NCI-H2107 treated with DMSO at 0.1 percent for 48 hours (cell line): ENCODE measurements at regions not wholly inside any gene's neighbourhood (a gene's known extent, or its start where the extent isn't known, plus 50 kb on each side); places are given as distances from the start of the nearest gene placed in this dataset.

ENCODE experiments used
- DNase-seq: peaks from one replicate; lab custom pipeline; 2025; ENCODE audit not compliant: unreplicated experiment; lab: John Stamatoyannopoulos, UW

GRCh38 chr2:237150186-237150585 lies 64.5 kb downstream of the COPS8 start:
- DNase-seq: no peak

GRCh38 chr2:237150831-237151375 lies 65.2 kb downstream of the COPS8 start:
- peak; percentile 32 for DNase-seq

GRCh38 chr2:237152361-237152760 lies 66.7 kb downstream of the COPS8 start:
- no peak for DNase-seq

- DNase-seq: no peak
These were observed 67.5 kb downstream of the COPS8 start for GRCh38 chr2:237153181-237153580.

- DNase-seq: peak; percentile 25
These were observed 68.5 kb downstream of the COPS8 start for GRCh38 chr2:237154082-237154638.

- no peak for DNase-seq
These were observed 69.5 kb downstream of the COPS8 start for GRCh38 chr2:237154884-237155851.

GRCh38 chr2:237156031-237156856 lies 70.6 kb downstream of the COPS8 start:
- no peak for DNase-seq

- DNase-seq: no peak
These were observed 71.4 kb downstream of the COPS8 start for GRCh38 chr2:237156857-237157779.

- no peak for DNase-seq
These were observed 72.1 kb downstream of the COPS8 start for GRCh38 chr2:237157780-237158102.

GRCh38 chr2:237158194-237158593 lies 72.5 kb downstream of the COPS8 start:
- DNase-seq: no peak

- no peak for DNase-seq
These were observed 73.6 kb downstream of the COPS8 start for GRCh38 chr2:237159006-237159911.

- DNase-seq: no peak
These were observed 74.7 kb downstream of the COPS8 start for GRCh38 chr2:237160271-237160919.

GRCh38 chr2:237161189-237161588 lies 75.5 kb downstream of the COPS8 start:
- no peak for DNase-seq

GRCh38 chr2:237162959-237163358 lies 77.3 kb downstream of the COPS8 start:
- no peak for DNase-seq

- DNase-seq: no peak
These were observed 78.9 kb downstream of the COPS8 start for GRCh38 chr2:237164474-237165042.

- DNase-seq: no peak
These were observed 80.0 kb downstream of the COPS8 start for GRCh38 chr2:237165405-237166276.

GRCh38 chr2:237167038-237167437 lies 81.3 kb downstream of the COPS8 start:
- DNase-seq: no peak
